Smooth muscle cell of the brain vasculature (primary cell): ENCODE measurements at regions not wholly inside any gene's neighbourhood (a gene's known extent, or its start where the extent isn't known, plus 50 kb on each side); places are given as distances from the start of the nearest gene placed in this dataset.

Experiments used
- DNase-seq: peaks from one replicate; pipeline ENCODE4 v3.0.0-alpha.2; 2012; ENCODE audit warnings: low read depth, low spot score

DNA sequence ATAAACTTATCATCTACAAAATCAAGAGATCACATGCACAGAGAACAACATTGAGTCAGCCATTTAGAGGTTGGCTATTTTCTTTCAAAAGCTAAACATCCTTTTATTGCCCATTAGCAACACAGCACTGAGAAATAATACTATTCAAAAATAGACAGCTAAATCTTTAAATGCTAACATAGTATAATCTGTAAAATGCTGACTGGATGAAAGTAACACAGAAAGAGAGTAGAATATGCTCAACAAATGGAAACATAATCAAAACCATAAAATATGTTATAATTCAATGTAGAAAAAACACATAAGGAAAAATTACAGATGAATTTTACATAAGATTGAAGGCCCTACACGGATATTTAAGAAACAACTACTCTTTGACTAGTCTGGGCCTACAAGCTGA lies 56.5 kb upstream of the COL3A1 start:
- no peak for DNase-seq

DNA sequence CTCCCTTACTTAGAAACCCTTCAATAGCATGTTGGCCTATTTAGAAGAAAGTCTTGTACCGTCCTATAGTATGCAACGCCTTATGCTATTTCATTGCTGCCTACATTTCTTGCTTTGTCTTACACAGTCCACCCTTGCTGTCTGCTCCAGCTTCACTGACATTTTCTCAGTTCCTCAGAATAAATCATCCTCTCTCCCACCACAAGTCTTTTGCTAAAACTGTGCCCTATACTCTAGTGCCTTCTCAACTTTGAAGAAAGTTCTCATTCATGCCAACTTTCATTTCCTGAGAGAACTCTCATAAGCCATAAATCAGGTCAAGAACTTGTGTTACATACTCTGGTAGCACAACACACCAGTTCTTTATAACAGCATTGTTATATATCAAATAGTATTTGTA lies 54.3 kb upstream of the COL3A1 start:
- no peak for DNase-seq

DNA sequence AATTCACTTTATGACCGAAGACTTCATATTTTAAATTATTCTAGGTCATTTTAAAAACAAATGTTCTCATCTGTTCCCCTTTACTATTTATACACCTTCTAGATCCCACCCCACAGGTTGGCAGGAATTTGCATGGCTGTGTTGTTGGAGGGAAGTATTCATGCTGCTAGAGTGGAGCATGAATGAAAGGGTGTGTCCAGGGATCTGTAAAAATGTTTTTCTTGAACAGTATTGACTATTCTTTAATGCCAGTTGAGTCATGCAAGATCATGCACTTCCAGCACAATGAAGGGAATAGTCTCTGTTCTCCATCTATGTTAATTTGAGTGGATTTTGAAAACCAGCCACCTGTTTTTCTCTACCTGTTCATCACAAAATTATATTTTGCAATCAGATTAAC lies 52.0 kb upstream of the COL3A1 start:
- DNase-seq: no peak
